Rectal smooth muscle tissue (tissue), 1 donor: ENCODE measurements at regions not wholly inside any gene's neighbourhood (a gene's known extent, or its start where the extent isn't known, plus 50 kb on each side); places are given as distances from the start of the nearest gene placed in this dataset.

Source experiments
- H3K27ac ChIP-seq: one replicate; pipeline ENCODE4 v1.7.0; 2013; ENCODE audit warnings: low read depth, low read length, inconsistent platforms
- H3K27me3 ChIP-seq: one replicate; pipeline ENCODE4 v1.7.0; 2013; ENCODE audit warnings: low read length; ENCODE audit not compliant: control insufficient read depth, insufficient read depth
- H3K36me3 ChIP-seq: one replicate; pipeline ENCODE4 v1.7.0; 2013; ENCODE audit warnings: low read length; ENCODE audit not compliant: control insufficient read depth, insufficient read depth
- H3K4me1 ChIP-seq: one replicate; pipeline ENCODE4 v1.7.0; 2013; ENCODE audit warnings: low read length; ENCODE audit not compliant: control insufficient read depth, insufficient read depth
- H3K4me3 ChIP-seq: one replicate; pipeline ENCODE4 v1.7.0; 2013; ENCODE audit warnings: low read length
- H3K9ac ChIP-seq: one replicate; pipeline ENCODE4 v1.7.0; 2013; ENCODE audit warnings: low read length

- no peaks in the 10 kb centered on the region for H3K36me3 ChIP-seq
- no peak overlapping the region for H3K4me3 ChIP-seq
- H3K27me3 ChIP-seq: no peaks in the 10 kb centered on the region
- H3K27ac ChIP-seq: no peak overlapping the region
- no peaks in the 10 kb centered on the region for H3K4me1 ChIP-seq
- H3K9ac ChIP-seq: no peak overlapping the region
These were observed 245.1 kb downstream of the C16orf95 start for GRCh38 chr16:87072101-87072500.

DNA sequence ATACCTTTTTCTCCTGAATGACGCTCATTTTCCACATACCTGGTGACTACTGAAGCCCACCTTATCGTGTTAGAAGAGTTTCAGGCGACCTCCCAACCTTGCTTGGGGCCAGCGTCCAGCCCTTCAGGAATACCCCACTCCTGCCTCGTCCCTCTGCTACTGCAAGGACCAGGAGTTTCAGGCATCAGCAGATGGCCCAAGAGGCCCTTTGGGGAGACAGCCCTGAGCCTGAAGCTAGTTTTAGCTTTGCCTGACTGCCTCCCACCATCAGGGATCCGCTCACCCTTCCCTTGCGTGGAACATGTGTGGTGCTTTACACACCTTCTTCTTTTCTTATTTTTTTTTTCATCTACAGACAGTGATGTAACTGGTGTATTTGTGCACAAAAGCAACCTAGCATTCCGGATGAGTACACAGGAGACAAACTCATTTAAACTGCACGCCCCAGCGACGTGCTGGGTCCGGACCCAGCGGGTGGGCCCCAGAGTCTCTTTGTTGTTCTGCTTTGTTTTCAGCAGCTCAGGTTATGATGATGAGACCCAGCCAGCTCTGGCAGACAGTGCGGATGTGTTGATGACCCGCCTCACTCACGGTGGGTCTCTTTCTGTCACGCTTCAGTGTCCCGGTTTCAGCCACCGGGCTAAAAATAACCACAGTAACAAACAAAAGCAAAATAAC lies 242.4 kb downstream of the C16orf95 start:
- Histone ChIP-seq H3K27ac (no peak overlapping the region), H3K9ac (no peak overlapping the region), H3K27me3 (no peaks in the 10 kb centered on the region), H3K4me1 (no peaks in the 10 kb centered on the region), H3K36me3 (no peaks in the 10 kb centered on the region), H3K4me3 (no peak overlapping the region)

- Histone ChIP-seq H3K4me3 (no peak overlapping the region), H3K4me1 (no peaks in the 10 kb centered on the region), H3K9ac (no peak overlapping the region), H3K36me3 (no peaks in the 10 kb centered on the region), H3K27ac (no peak overlapping the region), H3K27me3 (no peaks in the 10 kb centered on the region)
These were observed 241.8 kb downstream of the C16orf95 start for GRCh38 chr16:87075319-87075860.

DNA sequence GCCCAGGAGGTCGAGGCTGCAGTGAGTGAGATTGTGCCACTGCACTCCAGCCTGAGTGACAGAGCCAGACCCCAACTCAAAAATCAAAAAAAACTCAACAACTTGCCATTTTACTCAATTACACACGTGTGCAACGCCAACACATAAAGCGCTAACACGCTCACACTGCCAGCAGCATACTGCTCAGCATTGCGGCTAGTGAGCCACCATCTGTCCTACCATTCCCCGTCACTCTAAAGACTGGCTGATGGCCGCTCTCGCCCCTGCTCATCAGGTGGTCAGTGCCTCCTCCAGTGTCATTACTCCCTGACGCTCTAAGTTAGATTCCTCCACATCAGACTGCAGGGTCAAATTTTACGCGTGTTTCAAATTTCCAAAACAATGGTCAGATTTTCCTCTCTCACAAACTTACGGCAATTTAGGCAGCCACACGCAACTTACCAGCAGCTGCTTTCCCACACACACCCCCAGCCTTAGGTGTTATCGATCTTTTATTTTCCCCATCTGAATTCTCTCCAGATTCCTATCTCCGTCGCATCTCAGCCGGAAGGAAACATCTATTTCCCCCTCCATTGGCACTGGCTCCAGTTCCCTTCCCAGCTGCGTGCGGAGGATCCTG lies 240.8 kb downstream of the C16orf95 start:
- no peaks in the 10 kb centered on the region for H3K27me3 ChIP-seq
- H3K36me3 ChIP-seq: no peaks in the 10 kb centered on the region
- H3K4me1 ChIP-seq: no peaks in the 10 kb centered on the region
- H3K9ac ChIP-seq: no peak overlapping the region
- no peak overlapping the region for H3K4me3 ChIP-seq
- no peak overlapping the region for H3K27ac ChIP-seq

DNA sequence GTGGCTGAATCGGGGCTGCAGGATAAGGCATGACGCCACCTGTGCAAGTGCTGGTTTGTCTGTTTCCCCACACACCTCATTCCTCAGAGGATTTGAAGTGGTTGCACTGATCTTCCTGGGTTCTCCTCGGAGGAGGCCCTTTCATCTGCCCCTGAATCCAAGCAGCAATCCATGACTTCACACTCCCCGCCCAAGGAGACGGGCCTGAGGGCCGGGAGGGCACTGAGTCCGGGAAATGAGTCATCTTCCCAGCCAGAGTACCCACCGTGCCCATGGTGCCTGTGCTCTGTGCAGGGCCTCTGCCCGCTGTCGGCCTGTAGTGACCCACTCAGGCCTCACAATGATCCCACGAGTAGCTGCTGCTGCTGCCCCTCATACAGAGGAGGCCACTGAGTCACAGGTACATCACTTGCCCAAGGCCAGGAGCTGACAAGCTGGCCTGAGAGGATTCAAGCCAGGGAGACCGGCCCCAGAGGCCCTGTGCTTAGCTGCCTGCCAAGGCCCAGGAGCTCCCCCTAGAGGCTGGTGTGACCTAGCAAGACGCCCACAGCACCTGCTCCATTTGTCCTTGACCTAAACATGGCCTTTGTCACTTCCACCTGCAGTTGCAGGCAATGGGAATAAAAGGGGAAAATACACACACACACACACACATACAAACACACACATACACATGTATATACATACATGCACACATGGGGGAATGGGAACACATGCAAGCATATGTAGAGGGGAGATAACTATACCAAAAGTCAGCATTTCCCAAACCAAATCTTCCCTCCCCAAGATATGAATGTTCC lies 240.0 kb downstream of the C16orf95 start:
- no peaks in the 10 kb centered on the region for H3K4me1 ChIP-seq
- no peaks in the 10 kb centered on the region for H3K27me3 ChIP-seq
- no peak overlapping the region for H3K27ac ChIP-seq
- H3K36me3 ChIP-seq: no peaks in the 10 kb centered on the region
- H3K4me3 ChIP-seq: no peak overlapping the region
- H3K9ac ChIP-seq: no peak overlapping the region

- Histone ChIP-seq H3K4me3 (no peak overlapping the region), H3K27me3 (no peaks in the 10 kb centered on the region), H3K9ac (no peak overlapping the region), H3K36me3 (no peaks in the 10 kb centered on the region), H3K4me1 (no peaks in the 10 kb centered on the region), H3K27ac (no peak overlapping the region)
These were observed 239.5 kb downstream of the C16orf95 start for GRCh38 chr16:87077750-87078127.

- H3K4me1 ChIP-seq: no peaks in the 10 kb centered on the region
- H3K4me3 ChIP-seq: no peak overlapping the region
These were observed 236.5 kb downstream of the C16orf95 start for GRCh38 chr16:87080571-87081167.

DNA sequence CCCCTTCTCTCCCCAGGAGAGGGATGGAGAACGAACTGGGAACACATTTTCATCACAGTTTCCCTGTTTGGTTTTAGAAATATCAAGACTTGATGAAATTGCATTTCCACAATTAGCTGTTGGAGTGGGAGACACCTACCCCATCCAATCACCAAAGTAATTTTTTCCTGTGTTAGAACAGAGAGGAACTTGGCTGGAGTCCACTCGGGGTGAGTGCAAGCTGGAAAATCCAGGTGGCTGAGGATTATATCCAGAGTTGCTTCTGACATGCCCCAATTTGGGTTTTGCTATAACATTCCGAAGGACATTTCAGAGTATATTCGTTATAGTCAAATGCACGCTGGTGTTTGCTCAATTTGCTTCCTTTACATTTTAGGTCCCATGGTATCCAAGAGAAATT lies 231.8 kb downstream of the C16orf95 start:
- Histone ChIP-seq H3K27me3 (no peaks in the 10 kb centered on the region), H3K9ac (no peak overlapping the region), H3K36me3 (no peaks in the 10 kb centered on the region), H3K4me1 (no peaks in the 10 kb centered on the region), H3K4me3 (no peak overlapping the region), H3K27ac (no peak overlapping the region)

More at GRCh38 chr16:87080571-87081167, 236.5 kb downstream of the C16orf95 start:
- Histone ChIP-seq H3K27ac (no peak overlapping the region), H3K27me3 (no peaks in the 10 kb centered on the region), H3K9ac (no peak overlapping the region), H3K36me3 (no peaks in the 10 kb centered on the region)

DNA sequence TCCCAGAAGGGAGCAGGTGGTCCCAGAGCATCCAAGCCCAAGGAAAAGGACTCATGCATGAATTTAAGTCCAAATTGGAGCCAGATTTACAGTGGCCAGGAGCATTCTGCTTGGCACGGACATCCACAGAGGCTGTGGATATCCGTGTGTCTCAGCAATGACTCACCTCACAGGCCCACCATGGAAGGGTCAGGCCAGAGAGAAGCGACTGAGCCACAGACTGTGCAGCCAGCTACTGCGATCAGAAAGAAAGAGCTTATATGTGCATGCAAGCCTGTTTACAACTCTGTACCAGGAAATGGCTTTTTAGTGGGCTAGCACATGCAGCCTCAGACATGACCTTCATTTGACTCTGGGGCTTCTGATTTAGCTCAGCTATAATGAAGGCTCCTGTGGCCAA lies 231.0 kb downstream of the C16orf95 start:
- Histone ChIP-seq H3K4me1 (no peaks in the 10 kb centered on the region), H3K4me3 (no peak overlapping the region), H3K9ac (no peak overlapping the region), H3K27ac (no peak overlapping the region), H3K36me3 (no peaks in the 10 kb centered on the region), H3K27me3 (no peaks in the 10 kb centered on the region)

DNA sequence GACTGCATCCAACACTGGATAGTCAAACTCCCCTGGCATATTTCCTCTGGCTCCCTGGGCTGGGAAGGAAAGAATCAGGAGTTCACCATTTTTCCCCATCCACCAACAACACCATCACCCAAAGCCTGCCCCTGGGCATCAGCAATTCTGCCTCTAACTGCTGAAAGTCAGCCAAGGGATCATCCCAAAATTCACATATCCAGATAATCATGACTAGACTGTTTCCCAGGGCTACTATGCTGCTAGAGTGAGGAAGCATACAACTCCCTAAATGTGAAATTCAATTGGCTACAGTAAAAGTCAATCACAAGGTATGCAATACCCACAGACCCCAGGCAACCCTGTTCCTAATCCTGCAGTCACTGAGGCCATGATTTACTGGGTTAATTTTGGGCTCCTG lies 230.6 kb downstream of the C16orf95 start:
- Histone ChIP-seq H3K27me3 (no peaks in the 10 kb centered on the region), H3K4me1 (no peaks in the 10 kb centered on the region), H3K36me3 (no peaks in the 10 kb centered on the region), H3K9ac (no peak overlapping the region), H3K4me3 (no peak overlapping the region), H3K27ac (no peak overlapping the region)

- no peaks in the 10 kb centered on the region for H3K36me3 ChIP-seq
- H3K27ac ChIP-seq: no peak overlapping the region
- no peaks in the 10 kb centered on the region for H3K4me1 ChIP-seq
- H3K9ac ChIP-seq: no peak overlapping the region
- H3K27me3 ChIP-seq: no peaks in the 10 kb centered on the region
- no peak overlapping the region for H3K4me3 ChIP-seq
These were observed 224.2 kb downstream of the C16orf95 start for GRCh38 chr16:87092958-87093357.

- no peak overlapping the region for H3K4me3 ChIP-seq
- no peaks in the 10 kb centered on the region for H3K36me3 ChIP-seq
- H3K27me3 ChIP-seq: no peaks in the 10 kb centered on the region
- no peak overlapping the region for H3K27ac ChIP-seq
- H3K4me1 ChIP-seq: no peaks in the 10 kb centered on the region
- no peak overlapping the region for H3K9ac ChIP-seq
These were observed 223.2 kb downstream of the C16orf95 start for GRCh38 chr16:87093804-87094555.
